HEK293T (cell line): ENCODE measurements at regions not wholly inside any gene's neighbourhood (a gene's known extent, or its start where the extent isn't known, plus 50 kb on each side); places are given as distances from the start of the nearest gene placed in this dataset.

ENCODE experiments used
- CTBP1 ChIP-seq: fragments of 450-650 bp; IDR thresholded peaks from 2 replicates; pipeline ENCODE4 v1.6.1; 2016; ENCODE audit warnings: borderline replicate concordance
- FOXK2 ChIP-seq: fragments of 450-650 bp; IDR thresholded peaks from 2 replicates; pipeline ENCODE4 v1.6.1; 2016; ENCODE audit warnings: mild to moderate bottlenecking
- HDGF ChIP-seq: fragments of 450-650 bp; IDR thresholded peaks from 2 replicates; pipeline ENCODE4 v1.6.1; 2017; ENCODE audit warnings: antibody characterized with exemption, borderline replicate concordance
- SUZ12 ChIP-seq: fragments of 450-650 bp; IDR thresholded peaks from 2 replicates; pipeline ENCODE4 v1.6.1; 2016; ENCODE audit warnings: mild to moderate bottlenecking

DNA sequence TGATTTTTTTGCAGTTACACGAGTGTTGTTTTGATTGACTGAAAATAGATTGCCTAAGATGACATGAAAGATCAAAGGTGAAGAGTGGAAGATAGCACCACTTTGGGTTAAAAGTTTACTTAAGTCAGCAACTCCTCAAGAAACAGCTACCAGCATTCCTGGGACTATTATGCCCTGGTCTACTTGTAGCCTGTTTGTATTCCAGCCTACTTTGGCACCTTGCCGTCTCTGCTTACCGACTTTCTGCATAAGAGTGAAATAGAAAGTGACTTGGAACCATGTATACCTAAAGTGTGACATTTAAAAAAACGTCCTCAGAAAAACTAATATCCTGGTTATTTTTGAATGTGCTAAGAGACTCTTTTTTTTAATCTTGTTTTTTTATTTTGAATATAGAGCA is 631.5 kb upstream of the PTBP2 start:
- TF ChIP-seq SUZ12: no peak
- no peak for TF ChIP-seq FOXK2
- no peak for TF ChIP-seq CTBP1
- no peak for TF ChIP-seq HDGF
